Islet of Langerhans (tissue), 1 donor: ENCODE measurements at regions not wholly inside any gene's neighbourhood (a gene's known extent, or its start where the extent isn't known, plus 50 kb on each side); places are given as distances from the start of the nearest gene placed in this dataset.

ENCODE experiments used
- FAIRE-seq: peaks from one replicate; lab custom pipeline; 2011; peaks lifted over from hg19 to GRCh38; lab: Jason Lieb, UNC

DNA sequence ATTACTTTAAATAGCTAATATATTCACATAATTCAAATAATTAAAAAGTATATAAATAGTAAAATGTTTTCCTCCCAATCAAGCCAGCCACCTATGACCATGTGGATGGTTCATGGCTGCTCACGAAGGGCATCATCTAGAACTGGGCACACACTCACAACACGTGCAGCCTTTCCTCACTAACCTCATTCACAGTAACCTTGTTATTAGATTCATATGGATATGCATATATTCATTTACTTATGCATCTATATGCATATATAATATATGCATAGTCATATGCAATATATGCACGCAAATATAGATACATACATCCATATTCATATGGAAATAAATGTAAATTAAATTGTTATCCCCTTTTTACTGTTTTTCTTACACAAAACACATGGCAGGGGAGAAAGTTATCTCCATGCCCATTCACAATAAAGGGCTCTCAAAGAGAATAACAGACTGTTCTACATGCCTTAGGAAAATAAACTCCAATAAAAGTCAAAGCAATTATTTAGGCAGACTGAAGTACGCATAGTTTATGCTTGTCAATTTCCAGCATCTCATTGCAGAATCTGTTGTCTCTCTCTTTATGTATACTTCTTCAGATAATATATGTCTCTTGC, 163.9 kb upstream of the ADGRL3 start:
- no peak for FAIRE-seq

DNA sequence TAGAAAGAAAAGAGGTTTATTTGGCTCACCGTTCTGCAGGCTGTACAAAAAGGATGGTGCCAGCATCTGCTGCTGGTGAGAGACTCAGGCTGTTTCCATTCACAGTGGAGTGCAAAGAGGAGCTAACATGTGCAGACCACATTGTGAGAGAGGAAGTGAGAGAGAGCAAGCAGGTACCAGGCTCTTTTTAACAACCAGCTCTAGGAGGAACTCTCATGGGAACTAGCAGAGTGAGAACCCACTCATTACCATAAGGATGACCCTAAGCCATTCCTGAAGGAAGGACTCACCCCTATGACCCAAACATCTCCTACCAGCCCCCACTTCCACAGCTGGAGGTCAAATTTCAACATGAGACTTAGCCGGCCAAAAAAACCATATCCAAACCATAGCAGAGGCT, 158.6 kb upstream of the ADGRL3 start:
- FAIRE-seq: no peak

- no peak for FAIRE-seq
Observed at GRCh38 chr4:61044837-61045236, 155.3 kb upstream of the ADGRL3 start.

DNA sequence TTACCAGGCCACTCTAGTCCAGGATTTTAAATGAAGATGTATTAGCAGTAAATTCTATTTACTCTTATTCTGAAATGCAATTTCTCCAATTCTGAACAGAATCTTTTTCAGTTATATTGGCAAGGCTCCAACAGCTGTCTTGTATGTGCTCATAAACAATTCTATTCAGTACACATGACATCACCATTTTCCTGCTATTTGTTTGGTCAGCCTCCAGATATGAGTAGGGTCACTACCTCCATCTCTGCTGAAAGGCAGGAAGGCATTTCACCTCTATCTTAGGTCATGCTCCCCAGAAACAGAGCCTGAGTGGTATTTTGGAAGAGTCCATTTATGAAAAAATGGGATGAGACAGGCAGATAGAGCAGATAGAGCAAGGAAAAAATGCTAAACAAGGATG, 151.1 kb upstream of the ADGRL3 start:
- FAIRE-seq: no peak

- FAIRE-seq: no peak
Observed at GRCh38 chr4:61067381-61067780, 132.7 kb upstream of the ADGRL3 start.

- FAIRE-seq: no peak
Observed at GRCh38 chr4:61068060-61068459, 132.1 kb upstream of the ADGRL3 start.

- no peak for FAIRE-seq
Observed at GRCh38 chr4:61068745-61069144, 131.4 kb upstream of the ADGRL3 start.

DNA sequence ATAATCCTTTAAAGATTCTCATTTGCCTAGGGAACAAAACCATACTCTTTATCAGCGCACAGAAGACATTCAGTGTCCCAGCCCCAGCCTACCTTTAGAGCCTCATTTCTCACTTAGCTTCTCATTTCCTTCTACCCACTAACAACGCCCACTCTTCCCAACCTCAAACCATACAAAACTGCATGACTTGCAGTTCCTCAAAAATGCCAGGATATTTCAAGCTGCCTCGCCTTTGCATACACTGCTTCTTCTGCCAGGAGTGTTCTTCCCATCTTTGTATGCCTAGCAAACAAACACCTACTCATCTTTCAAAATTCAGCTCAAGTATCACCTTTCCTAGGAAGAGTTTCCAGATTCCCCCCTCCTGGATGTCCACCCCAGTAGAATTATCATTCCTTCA, 129.9 kb upstream of the ADGRL3 start:
- FAIRE-seq: no peak

DNA sequence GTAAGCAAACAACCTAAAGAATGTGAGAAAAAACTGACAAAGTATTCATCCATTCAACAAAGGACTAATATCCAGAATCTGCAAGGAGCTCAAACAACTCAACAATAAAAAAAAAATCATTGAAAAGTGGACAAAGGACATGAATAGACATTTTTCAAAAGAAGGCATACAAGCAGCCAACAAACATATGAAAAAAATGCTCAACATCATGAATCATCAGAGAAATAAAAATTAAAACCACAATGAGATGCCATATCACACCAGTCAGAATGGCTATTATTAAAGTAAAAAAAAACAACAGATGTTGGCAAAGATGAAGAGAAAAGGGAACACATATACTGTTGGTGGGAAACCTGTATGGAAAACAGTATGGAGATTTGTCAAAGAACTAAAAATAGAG, 120.7 kb upstream of the ADGRL3 start:
- FAIRE-seq: no peak

GRCh38 chr4:61079976-61080375, 120.2 kb upstream of the ADGRL3 start:
- no peak for FAIRE-seq

GRCh38 chr4:61085534-61085933, 114.6 kb upstream of the ADGRL3 start:
- FAIRE-seq: no peak

DNA sequence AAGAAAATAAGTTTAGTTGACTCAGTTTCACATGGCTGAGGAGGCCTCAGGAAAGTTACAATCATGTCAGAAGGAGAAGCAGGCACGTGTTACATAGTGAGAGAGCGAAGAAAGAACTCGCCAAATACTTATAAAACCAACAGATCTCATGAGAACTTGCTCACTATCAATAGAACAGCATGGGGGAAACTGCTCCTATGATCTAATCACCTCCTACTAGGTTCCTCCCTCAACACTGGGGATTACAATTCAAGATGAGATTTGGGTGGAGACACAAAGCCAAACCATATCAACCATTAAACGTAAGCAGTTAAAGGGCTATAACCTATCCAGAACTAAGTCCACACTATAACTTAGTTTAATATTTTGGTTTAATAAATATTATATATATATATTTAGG, 113.8 kb upstream of the ADGRL3 start:
- FAIRE-seq: no peak

DNA sequence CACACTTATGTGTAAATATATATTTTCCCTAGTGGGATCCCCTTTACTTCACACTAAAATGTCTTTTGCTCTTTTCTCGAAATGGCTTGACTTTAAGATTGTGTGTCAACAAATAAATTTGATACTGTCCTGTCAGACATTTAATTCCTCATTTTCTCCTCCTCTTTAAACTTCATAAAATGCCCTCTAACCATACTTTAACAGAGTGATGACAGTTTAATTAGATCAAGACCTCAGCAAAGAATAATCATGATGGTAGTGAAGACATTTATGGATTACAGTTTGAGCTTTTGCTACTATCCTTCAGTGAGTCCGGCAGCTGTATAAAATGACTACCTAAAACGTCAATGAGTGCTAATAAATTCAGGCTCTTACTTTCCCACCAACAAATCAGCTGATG, 113.1 kb upstream of the ADGRL3 start:
- no peak for FAIRE-seq

DNA sequence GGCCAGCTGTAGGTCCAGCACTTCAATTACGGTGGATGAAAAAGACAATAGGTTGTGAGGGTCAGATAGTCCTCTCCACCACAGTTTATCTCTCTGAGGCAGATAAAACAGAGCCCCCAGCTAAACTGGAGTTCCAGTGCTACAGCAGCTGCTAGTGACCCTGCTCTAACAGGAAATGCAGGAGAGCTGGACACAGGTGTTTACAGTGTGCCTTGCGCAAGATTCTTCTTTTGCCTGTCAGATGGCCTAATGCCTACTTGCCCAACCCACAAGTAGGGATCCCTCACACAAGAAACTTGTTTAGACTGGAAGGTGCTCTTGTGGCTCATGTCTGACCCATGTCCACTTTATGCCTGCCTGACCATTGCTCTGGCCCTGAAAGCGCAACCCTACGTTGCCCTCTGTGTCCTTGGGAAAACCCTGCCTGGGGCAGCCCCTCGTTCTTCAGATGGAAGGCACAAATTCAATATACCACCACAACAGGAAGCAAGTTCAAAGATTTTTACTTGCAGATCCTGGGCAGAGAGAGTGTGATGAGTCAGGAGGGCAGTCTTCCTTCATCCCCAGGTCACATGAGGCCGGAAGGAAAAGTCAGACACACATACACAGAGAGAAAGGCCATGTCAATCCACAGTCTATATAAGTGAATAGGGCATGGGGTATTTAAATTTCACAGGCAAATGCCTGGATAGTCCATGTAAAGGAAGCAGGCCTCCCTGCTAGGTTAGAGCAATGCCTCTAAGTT, 105.1 kb upstream of the ADGRL3 start:
- FAIRE-seq: no peak

DNA sequence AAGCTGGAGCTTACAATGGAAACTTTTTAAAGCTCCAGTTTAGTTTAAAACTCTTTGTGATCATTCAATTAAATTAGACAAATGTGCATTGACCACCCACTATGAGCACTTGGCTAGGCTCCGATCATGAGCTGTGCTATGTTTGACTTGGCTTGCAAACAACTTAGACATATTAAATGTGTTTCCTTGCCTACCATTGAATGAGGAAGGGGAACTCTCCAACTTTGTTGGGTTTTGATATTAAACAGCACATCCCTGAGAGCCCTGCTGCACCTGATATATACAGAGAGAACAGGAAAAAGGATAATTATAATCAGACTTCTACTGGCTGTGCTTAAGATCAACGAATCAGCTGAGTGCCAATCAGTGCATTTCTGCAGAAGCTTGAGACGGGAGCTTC, 71.4 kb upstream of the ADGRL3 start:
- FAIRE-seq: no peak

DNA sequence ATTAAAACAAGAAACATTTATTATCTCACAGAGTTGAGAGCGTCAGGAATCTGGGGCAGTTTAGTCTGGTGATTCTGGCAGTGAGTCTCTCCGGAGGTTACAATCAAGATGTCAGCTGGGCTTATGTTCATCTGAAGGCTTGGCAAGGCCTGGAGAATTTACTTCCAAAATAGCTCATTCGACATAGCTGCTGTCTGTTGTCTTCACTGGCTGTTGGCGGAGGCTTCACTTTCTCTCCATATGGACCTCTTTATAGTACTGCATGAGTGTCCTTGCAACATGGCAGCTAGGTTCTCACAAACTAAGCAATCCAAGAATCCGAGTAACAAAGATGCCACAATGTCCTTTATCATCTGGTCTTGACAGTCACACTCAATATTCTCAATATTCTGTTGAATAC, 70.2 kb upstream of the ADGRL3 start:
- no peak for FAIRE-seq

DNA sequence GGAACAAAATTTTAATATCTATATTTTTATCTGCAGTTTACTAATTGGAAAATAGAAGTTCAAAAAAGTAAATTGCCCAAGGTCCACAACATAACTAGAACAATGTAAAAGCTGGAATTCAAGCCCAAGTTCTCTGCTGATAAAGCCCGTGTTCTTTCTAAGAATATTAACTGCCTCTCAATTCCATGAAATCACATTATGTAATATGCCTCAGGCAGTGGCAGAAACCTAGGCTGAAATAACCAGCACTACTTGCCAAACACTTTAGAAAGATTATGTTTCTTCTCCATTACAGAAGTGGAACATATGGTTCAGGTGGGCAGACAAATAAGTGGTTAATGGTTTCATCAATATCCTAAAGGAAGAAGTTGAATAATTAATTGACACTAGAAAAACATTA, 56.7 kb upstream of the ADGRL3 start:
- no peak for FAIRE-seq

DNA sequence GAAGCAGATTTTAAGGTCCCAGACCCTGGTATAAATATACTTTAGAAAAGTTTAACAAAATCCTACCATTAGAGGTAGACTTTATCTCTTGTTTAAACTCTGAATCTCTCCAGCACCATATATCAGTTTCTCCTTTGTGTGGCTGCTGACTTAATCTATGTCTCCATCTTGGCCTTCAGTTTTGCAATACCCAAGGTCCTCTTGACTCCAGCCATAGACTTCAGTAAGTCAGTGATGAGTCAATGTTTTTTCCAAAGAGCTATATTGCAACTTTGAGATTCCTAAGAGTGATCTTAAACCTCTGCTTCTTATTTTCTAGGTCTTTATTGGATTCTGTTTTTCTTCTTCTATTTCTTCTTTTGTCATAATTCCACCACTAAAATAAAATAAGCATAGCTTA, 50.8 kb upstream of the ADGRL3 start:
- no peak for FAIRE-seq
